HG03280 (cell line): ENCODE measurements at regions not wholly inside any gene's neighbourhood (a gene's known extent, or its start where the extent isn't known, plus 50 kb on each side); places are given as distances from the start of the nearest gene placed in this dataset.
A peak's percentile ranks its signal among the peaks of the same experiment; 100 is the strongest.

Experiments
- ATAC-seq: cut with Tn5 transposase; IDR thresholded peaks from one replicate; pipeline ENCODE4 v1.9.1; 2021; ENCODE audit warnings: mild to moderate bottlenecking, moderate library complexity; ENCODE audit not compliant: unreplicated experiment

GRCh38 chr11:113634940-113635575 lies 71.0 kb downstream of the TMPRSS5 start:
- no peak for ATAC-seq

- ATAC-seq = no peak
Measured at GRCh38 chr11:113632981-113633380, 73.1 kb downstream of the TMPRSS5 start.

GRCh38 chr11:113629562-113629961 lies 76.5 kb downstream of the TMPRSS5 start:
- no peak for ATAC-seq

- ATAC-seq = no peak
Measured at GRCh38 chr11:113628912-113629311, 77.2 kb downstream of the TMPRSS5 start.

- no peak for ATAC-seq
Measured at GRCh38 chr11:113627946-113628345, 78.2 kb downstream of the TMPRSS5 start.

GRCh38 chr11:113627297-113627696 lies 78.8 kb downstream of the TMPRSS5 start:
- ATAC-seq = no peak

- no peak for ATAC-seq
Measured at GRCh38 chr11:113626736-113627135, 79.4 kb downstream of the TMPRSS5 start.

- ATAC-seq = no peak
Measured at GRCh38 chr11:113623114-113623513, 83.0 kb downstream of the TMPRSS5 start.

GRCh38 chr11:113618360-113618759 lies 87.7 kb downstream of the TMPRSS5 start:
- ATAC-seq = no peak

GRCh38 chr11:113615773-113616172 lies 90.3 kb downstream of the TMPRSS5 start:
- ATAC-seq = no peak

GRCh38 chr11:113615098-113615497 lies 91.0 kb downstream of the TMPRSS5 start:
- ATAC-seq = no peak

GRCh38 chr11:113614097-113614496 lies 92.0 kb downstream of the TMPRSS5 start:
- no peak for ATAC-seq

- peak; percentile 63 for ATAC-seq
Measured at GRCh38 chr11:113613619-113614018, 92.5 kb downstream of the TMPRSS5 start.

GRCh38 chr11:113604186-113604585 lies 101.9 kb downstream of the TMPRSS5 start:
- ATAC-seq = no peak

GRCh38 chr11:113603277-113604059 lies 102.6 kb downstream of the TMPRSS5 start:
- ATAC-seq = no peak

GRCh38 chr11:113602483-113602882 lies 103.6 kb downstream of the TMPRSS5 start:
- ATAC-seq = no peak

- no peak for ATAC-seq
Measured at GRCh38 chr11:113596658-113597057, 109.5 kb downstream of the TMPRSS5 start.

- no peak for ATAC-seq
Measured at GRCh38 chr11:113595810-113596594, 110.1 kb downstream of the TMPRSS5 start.

GRCh38 chr11:113593698-113594308 lies 112.3 kb downstream of the TMPRSS5 start:
- peak; percentile 91 for ATAC-seq

GRCh38 chr11:113591117-113591516 lies 115.0 kb downstream of the TMPRSS5 start:
- no peak for ATAC-seq

- peak; percentile 93 for ATAC-seq
Measured at GRCh38 chr11:113587308-113587739, 112.1 kb upstream of the DRD2 start.
